Epithelial cell of esophagus (primary cell): ENCODE measurements at regions not wholly inside any gene's neighbourhood (a gene's known extent, or its start where the extent isn't known, plus 50 kb on each side); places are given as distances from the start of the nearest gene placed in this dataset.

Experiments used
- DNase-seq: peaks from one replicate; pipeline ENCODE4 v3.0.0; 2010; ENCODE audit warnings: low read depth
- H3K4me3 ChIP-seq: 2 replicates; pipeline ENCODE4 v1.5.1; 2011; ENCODE audit warnings: mild to moderate bottlenecking, low read length, control low read depth
- TF ChIP-seq, protein P1 (sequence below): IDR thresholded peaks from 2 replicates; pipeline ENCODE4 v1.5.1; 2011; ENCODE audit warnings: low read depth, mild to moderate bottlenecking, low read length, control low read depth, inconsistent platforms; ENCODE audit not compliant: insufficient read depth; ENCODE audit errors: missing control alignments

DNA sequence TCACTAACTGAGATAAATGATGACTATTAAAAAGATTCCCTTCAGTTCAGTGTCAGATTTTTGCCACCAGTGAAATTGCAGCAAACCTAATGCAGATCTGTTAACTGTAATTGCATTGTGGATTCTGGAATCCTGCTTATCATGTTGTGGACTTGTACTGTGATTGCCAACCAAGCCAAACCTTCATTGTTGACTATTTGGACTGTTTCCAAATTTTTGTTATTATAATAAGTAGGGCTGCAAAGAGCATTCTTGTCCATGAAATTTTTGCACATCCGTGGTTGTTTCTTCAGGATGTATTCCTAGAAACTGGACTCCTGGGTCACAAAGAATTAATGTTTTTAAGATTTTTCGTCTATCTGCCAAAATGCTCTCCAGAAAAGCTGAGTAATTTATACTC is 281.6 kb upstream of the ZMIZ1 start:
- DNase-seq: no peak

DNA sequence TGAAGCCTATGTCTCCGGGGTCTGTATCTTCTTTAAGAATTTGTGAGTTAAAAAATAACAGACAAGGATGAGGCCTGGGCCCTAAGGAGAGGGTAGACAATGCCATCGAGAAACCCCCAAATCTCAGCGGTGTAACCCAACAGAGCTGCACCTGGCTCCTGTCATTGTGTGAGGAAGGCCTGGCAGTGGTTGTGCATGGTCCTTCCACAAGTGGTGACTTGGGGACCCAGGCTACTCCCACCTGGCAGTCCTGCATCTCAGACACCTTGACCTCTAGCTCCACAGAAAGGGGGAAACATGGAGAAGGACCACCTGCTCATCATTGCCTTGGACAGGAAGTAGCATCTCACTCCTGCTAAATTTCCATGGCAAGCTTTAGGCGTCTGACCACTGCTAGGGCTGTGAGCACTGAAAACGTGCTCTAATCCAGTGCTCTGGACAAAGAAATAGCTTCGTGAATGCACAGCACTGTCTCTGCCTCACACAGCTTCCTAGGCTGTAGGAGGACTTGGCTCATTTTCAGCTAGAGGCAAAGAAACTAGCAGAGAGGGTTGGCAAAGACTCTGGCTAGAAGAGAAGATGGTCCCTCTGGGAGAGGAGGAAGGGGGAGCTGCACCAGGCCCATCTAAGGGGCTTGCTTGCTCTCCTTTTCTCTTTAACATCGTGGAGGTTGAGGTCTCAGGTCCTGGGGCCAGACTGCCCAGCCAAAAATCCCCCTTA is 273.9 kb upstream of the ZMIZ1 start:
- H3K4me3 ChIP-seq: no peak overlapping the region
- TF ChIP-seq, protein P1, sequence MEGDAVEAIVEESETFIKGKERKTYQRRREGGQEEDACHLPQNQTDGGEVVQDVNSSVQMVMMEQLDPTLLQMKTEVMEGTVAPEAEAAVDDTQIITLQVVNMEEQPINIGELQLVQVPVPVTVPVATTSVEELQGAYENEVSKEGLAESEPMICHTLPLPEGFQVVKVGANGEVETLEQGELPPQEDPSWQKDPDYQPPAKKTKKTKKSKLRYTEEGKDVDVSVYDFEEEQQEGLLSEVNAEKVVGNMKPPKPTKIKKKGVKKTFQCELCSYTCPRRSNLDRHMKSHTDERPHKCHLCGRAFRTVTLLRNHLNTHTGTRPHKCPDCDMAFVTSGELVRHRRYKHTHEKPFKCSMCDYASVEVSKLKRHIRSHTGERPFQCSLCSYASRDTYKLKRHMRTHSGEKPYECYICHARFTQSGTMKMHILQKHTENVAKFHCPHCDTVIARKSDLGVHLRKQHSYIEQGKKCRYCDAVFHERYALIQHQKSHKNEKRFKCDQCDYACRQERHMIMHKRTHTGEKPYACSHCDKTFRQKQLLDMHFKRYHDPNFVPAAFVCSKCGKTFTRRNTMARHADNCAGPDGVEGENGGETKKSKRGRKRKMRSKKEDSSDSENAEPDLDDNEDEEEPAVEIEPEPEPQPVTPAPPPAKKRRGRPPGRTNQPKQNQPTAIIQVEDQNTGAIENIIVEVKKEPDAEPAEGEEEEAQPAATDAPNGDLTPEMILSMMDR: no peak
- no peak for DNase-seq

More for the DNA sequence above, 281.6 kb upstream of the ZMIZ1 start:
- TF ChIP-seq, protein P1: no peak
- H3K4me3 ChIP-seq: no peak overlapping the region

DNA sequence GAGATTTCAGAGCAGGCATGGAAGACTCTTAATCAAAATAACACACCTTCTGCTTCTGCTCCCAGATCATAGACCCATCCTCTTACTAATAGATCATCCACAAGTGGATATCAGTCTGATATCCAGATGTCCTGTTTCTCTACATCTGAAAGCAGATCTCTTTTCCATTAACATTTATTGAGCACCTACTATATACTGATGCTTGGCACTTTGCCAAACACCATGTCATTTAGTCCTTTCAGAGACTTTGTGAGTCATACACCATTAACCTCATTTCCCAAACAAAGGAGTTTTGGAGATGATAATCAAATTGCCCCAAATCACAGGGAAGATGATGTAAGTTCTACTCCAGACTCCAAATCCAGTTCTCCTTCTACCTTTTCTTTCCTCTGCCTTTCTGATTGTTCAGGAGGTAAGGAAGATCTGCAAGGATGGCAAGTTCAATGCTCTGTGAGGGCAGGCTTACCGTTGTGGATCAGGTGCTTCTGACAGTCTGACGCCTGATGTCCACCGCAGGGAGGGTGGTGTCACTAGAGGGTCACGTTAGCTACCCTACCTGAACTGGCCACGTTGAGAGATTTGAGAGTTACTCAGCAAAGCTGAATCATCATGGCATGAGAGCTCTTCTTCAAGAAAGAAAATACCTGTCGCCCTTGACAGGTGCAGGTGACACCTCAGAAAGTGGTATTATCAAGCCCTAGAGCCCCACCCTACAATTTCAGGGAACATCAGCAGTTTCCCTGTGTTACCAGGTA is 269.6 kb upstream of the ZMIZ1 start:
- no peak for DNase-seq
- TF ChIP-seq, protein P1: no peak

DNA sequence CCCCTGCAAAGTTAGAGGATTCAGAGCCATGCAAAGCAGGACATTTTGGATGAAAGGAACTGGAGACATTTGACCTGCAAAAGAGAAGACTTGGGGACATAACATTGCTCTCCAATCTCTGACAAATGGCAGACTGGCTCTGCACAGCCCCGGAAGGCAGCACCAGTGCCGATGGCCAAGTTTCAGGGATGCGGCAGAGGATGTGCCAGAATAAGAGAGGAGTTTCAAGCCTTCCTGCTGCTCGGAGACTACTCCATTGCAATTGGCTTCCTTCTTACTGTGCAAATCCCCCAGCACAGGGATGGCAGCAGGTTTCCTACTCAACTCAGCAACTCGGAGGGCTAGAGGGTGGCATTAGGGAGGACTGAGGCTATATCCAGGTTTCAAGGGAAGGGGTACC is 268.8 kb upstream of the ZMIZ1 start:
- TF ChIP-seq, protein P1: no peak
- DNase-seq: no peak
- no peak overlapping the region for H3K4me3 ChIP-seq

More for the DNA sequence above, 269.6 kb upstream of the ZMIZ1 start:
- H3K4me3 ChIP-seq: no peak overlapping the region

DNA sequence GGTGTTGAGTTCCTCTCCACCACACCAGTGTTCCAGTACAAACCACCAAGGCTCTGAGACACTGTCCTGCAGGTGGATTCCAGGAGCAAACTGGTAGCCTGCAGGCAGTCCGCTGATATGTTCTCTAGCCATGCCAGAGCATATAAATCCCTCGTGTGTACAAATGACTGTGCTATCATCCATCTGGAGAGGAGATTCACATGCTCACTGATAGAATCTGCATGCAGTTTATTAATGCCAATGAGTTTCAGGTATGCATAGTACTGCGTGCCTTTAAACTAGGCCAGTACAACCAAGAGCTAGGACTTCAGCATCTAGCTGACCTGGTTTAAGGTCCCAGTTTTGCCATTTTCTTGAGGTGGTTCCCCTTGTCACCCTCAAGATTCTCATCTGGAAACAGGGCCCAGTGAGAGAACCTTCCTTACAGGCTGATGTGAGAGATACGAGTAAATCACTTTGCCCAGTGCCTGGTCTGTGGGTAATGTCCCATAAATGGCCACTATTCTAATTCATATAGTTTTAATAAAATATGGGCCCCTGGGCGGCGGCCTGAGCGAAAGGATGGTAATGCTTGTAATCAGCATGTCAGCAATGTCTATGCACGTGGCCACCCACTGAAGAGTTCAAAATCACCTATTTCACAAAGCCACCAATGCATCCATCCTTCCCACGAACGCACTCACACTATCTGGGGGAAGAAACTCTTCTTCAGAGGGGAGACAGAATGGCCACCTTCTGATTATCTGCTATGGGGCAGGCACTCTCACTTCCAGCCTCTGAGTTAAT is 268.0 kb upstream of the ZMIZ1 start:
- DNase-seq: no peak
- TF ChIP-seq, protein P1: no peak

DNA sequence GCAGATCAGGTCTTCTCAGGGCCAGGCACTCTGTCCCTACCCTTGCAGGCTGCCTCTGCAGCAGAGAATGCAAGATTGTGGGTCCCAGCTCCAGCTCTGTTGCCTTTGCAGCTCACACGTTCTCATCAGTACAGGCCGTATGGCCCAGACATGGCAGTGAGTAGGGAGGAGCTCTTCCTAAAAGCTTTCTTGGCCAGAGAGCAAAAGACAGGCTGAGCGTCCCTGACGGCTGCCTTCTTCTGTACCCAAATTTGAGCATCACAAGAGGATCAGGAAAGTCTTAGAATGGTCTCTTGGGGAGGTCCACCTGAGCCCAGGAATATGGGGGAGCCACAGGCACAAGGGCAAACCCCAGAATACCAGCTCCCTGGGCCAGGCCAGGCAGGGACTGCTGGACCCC is 266.3 kb upstream of the ZMIZ1 start:
- TF ChIP-seq, protein P1: no peak
- H3K4me3 ChIP-seq: no peak overlapping the region
- no peak for DNase-seq

More for the DNA sequence above, 268.0 kb upstream of the ZMIZ1 start:
- no peak overlapping the region for H3K4me3 ChIP-seq
